COLO829 (cell line): ENCODE measurements at regions not wholly inside any gene's neighbourhood (a gene's known extent, or its start where the extent isn't known, plus 50 kb on each side); places are given as distances from the start of the nearest gene placed in this dataset.

Experiments
- DNase-seq: peaks from one replicate; pipeline ENCODE4 v3.0.0; 2012; ENCODE audit warnings: low spot score

DNA sequence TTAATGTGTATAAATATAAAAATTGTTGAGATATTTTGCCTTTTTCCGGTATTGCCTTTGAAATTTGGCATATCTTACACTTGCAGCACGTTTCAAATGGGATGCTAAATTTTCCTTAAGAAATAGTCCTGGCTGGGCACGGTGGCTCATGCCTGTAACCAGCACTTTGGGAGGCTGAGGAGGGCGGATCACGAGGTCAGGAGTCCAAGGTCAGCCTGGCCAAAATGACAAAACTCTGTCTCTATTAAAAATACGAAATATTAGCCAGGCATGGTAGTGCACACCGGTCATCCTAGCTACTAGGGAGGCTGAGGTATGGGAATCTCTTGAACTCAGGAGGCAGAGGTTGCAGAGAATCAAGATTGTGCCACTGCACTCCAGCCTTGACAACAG is 220.2 kb downstream of the PTEN start:
- no peak for DNase-seq

DNA sequence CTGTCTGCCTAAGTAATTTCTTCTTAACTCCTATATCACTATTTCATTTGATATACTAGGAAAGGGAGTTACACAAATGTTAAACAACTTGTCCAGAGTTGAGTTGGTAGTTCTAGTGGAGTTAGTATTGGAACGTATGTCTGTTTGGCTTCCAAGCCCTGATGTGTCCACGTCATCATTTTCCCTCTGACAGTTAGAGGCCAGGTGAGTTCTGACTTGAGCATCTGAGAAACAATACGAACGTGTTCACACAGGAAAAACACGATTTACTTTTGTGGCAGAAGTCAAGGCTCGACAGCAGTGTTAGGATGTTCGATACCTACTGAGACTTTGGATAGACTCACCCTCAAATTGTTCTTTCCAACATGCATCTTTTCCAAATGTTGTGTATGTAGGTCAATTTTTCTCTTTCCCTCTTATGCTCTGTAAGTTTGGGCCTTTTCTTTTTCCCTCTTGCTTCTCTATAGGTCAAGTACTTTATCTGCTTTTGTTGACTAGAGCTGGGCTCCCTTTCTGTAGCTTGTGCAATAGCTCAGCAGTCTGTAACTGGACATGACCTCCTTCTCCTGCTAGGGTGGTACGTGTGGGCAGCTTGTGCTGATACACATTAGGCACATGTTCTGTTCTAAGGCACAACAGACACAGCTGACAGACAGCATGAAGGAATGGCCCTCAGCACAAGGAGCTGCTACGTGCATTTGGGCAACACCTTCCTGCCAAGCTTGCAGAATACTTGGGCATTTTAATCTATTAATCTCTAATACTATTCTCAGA is 222.9 kb downstream of the PTEN start:
- DNase-seq = no peak

DNA sequence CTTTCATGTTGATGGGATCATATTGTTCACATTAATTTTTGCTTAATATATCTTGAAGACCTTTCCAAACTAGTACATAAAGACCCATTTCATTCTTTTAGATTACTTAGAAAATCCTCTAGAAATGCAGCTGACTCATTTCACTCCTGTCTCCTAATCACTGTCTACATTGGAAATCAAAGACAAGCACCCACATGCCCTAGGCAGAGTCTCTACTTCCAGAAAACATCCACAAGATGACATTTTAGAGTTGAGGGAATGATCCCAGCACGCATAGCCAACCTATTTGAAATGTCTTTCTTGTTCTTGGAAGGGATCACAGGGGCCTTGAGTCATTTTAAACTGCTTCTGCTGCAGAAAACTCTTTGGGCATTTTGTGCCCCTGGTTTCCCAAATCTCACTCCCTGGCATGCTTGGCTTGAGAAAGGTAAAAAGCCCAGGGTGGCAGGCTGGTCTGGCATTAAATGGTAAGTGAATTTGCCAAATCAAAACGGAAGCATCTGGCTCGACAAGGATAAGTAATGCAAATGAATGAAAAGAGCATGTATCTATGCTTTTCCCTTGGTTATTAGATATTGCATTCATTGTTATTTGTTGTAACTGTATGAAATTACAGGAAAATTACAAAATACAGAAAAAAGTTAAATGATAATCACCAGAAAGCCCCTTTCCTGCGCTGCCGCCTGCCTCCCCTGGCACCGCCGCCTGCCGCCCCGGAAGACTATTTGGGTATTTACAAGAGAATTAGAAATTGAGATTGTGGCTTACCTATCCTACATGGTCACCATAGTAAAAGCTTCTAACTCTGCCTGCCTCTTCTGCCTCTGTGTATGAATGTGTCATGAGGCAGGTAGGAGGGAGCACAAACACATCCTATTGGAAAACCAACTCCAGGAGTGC is 225.3 kb downstream of the PTEN start:
- peak; percentile 57 for DNase-seq

DNA sequence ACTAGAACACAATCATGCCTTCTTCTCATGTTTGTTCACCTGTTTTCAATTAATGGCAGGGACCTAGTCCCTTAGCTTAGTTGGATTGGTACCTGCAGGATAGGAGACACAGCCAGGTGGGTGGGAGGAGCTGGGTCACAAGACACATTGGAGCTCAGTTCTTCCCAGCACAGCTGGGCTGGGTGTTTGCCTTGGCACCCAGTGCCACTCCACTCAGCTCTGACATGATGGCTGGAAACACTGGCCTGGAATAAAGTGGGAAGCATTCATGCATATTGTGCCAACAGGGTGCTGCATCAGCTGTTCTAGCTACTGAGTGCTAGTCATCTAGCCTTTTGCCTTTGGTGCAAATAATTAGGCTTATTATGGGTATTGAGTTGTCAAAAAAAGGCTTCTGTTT is 226.1 kb downstream of the PTEN start:
- DNase-seq = no peak

DNA sequence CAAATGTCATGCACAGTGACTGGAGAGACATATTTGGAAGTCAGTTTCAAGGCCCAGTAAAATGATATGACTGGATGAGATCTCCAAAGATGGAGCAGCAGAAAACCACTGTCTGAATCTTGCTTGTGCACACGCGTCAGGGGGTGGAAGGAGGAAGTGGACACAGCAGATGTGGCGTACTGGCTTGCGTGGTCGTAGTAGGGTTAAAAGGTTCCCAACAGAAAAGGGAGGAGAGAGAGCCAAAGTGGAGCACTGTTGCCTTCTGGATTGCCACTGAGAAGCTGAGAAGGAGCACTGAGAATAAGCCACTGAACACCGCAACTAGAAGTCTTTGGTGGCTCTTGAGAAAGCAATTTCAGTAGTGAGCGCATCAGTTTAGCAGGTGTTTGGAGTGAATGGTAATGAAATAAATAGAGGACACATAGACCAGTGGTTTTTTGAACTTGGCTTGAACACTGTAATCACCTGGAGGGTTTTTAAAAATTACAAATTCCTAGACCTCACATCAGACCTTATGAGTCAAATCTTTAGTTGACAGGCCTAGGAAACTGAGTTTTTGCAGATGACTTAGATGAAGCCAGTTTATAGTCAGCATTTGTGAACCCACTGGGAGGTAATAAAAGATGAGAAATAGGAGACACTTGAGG is 227.3 kb downstream of the PTEN start:
- DNase-seq = no peak

GRCh38 chr10:88091490-88092061 is 228.2 kb downstream of the PTEN start:
- DNase-seq = no peak

- no peak for DNase-seq
Measured at GRCh38 chr10:88092265-88092664, 228.8 kb downstream of the PTEN start.

DNA sequence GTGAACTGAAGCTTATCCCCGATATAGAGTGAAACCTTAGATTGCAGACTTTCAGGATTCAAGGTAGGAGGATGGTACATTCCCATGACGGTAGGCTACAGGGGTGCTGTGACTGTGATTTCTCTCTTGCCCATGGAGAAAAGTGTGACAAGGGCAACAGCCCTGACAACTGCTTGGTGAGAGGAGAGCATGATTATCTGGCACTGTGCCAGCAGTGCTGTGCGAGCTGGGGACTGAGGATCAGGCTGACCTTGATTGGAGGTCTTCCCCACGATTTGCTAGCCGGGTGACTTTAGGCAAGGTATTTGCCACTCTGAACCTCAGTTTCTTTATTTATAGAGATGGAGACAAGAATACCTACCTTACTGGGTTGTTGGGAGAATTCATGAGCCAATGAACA is 229.5 kb downstream of the PTEN start:
- DNase-seq = no peak

DNA sequence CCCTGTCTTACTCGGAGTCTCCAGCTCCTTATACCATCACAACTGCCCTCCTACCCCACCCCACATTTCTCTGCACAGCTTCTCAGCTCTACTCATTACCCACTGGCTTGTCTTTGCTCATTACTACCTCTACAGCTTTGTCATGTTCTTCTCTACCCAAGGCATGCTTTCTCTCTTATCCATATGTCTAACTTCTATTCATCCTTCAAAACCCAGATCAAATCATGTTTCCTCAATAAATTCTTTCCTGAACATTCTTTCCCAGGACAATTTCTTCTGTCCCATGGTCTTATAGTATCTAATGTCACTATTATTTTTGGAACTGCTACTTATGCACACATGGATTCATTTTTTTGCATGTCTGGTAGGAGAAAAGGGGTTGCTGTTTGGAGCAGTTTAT is 231.4 kb downstream of the PTEN start:
- DNase-seq = no peak

GRCh38 chr10:88095223-88095721 is 231.8 kb downstream of the PTEN start:
- no peak for DNase-seq

DNA sequence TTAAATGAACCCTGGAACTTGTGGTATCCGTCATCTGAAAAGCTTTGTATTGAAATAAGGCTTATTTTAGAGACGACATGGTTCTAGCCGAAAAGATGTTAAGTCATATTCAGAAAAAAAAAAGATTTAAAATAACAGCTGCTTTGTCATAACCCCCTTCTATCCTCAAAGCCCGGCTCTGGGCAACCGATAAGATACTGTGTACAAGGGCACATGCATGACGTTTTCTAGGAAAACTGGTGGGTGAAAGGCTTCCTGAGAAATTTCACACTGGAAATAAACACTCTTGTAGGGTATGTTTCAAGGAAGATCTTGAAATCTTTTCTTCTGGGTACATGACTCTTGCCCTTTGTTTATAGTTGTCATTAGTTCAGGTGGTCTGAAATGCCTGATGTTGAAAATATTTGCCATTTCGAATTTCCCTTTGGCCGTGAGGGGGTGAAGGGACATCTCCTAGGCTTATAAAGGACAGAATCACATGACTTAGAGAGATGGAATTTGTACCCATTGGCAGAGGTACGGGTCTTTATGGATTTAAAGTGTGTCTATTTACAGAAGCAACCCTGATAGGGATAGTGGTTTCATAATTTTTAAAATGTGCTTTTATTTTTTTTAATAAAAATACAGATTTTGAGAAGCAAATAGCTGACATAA is 232.5 kb downstream of the PTEN start:
- DNase-seq = no peak

GRCh38 chr10:88097092-88097516 is 233.7 kb downstream of the PTEN start:
- no peak for DNase-seq

DNA sequence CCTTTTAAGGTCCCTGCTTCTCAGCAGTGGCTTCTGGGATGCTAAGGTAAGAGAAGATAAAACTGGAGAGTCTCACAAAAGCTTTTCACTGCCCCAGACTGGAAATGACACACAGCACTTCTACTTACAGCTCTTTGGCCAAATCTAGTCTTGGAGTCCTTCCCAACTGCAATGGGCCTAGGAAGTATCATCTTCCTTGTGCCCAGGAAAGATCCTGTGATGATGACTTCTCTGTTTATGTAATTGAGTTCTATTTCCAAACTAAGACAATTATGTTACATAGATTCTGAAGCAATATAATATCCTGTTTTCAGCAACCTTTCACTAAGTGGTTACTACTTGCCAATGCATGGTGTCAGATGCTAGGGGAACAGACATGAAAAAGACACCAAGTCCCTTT is 234.1 kb downstream of the PTEN start:
- DNase-seq = no peak

GRCh38 chr10:88100281-88100680 is 236.9 kb downstream of the PTEN start:
- no peak for DNase-seq

DNA sequence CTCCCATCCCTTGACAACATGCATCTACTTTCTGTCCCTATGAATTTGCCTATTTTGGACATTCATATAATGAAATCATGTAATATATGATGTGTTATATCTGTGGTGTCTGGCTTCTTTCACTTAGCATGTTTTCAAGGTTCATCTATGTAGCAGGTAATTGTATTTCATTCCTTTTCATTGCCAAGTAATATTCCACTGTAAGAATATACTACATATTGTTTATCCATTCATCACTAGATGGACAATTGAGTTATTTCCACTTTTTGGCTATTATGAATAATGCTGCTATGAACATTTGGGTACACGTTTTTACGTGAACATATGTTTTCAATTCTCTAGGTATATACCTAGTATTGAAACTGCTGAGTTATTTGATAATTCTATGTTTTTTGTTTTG is 238.2 kb downstream of the PTEN start:
- no peak for DNase-seq

DNA sequence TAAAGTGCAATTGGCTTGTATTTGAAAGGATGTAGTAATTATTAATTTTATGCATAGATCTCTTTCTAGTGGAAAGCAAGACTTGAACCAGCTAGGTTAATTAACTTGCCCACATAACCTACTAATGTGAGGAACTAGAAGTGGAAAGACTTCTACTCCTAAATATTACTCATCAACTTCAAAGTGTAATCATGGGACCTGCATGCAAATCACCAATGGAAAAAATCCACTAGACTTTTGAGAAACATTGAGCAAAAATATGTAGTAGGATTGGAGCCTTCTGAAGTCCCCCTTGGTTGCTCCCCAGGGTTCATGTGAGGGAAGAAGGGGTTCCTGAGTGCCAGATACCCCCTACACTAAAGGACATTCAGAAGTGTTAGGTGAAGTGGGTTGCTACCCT is 240.2 kb downstream of the PTEN start:
- DNase-seq = no peak

DNA sequence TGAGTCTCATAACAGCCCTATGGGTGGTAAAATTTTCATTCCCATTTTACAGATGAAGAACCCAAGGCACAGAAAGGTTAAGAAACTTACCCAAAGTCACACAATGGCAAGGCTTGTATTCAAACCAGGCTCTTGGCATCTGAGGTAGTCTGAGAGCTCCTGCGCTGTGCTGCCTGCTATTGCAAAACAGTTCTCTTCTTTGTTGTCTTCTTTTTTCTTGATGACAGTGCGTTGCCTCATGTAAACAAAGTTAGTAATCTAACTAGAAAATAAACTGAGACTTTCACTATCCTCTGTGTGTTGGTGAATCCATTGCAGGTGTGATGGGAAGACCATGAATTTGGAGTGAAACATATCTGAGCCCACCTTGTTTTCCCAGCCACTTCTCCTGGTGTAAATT is 240.8 kb downstream of the PTEN start:
- DNase-seq = no peak

GRCh38 chr10:88106366-88106765 is 242.9 kb downstream of the PTEN start:
- DNase-seq = no peak

DNA sequence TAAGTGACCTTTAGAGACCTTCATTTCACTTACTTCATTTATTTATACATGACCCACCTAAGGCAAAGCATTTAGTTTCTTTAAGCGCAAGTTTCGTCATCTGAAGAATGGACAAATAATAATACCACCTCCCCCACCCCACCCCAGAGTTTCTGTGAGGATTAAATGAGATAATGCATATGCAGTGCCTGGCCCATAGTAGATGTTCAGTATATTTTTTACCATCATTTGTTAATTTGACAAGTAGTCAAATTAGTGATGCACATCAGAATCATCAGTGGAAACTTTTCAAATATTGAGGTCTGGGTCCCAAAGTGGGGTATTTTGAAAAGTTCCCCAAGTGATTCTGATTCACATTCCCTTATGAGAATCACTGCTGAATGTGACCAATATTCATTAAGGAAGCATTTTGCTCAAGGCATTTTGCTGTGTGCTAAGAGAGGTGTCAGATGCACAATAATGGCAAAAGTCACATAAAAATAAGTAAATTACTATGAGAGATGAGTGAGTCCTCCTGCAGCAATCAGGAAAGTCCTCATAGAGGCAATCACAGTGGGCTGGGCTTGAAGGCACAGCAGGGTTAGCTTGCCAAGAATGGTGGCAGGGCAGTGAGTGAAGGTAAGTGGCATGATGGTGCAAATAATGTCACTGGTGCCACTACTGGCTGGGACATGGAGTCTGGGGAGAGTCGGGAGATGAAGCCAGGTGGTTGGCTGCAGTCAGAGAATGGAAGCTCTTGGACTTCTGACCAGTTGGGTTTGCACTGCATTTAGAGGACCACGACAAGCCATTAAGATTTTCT is 244.1 kb downstream of the PTEN start:
- DNase-seq = no peak

- no peak for DNase-seq
Measured at GRCh38 chr10:88108115-88108610, 244.7 kb downstream of the PTEN start.

DNA sequence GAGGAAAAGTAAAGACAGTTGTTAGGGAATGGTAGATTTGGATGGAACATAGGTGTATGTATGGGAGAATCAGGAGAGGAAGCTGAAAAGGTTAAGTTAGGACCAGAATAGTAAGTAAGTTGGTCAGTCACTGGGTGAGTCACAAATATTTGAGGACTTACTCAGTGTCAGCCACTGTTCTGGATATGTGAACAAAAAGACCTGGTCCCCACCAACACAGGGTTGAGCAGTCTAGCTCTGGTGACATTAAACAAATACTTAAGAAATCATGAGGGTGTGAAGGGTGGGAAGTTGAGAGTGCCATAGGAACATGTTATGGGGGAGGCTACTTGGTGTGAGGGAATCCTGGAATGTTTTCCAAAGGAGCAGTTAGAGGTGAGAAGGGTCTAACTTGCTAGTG is 246.9 kb downstream of the PTEN start:
- no peak for DNase-seq
